Esophagus muscularis mucosa (tissue), 4 donors: ENCODE measurements at regions not wholly inside any gene's neighbourhood (a gene's known extent, or its start where the extent isn't known, plus 50 kb on each side); places are given as distances from the start of the nearest gene placed in this dataset.

Experiments
- EP300 ChIP-seq: sonication (generic); formaldehyde crosslinking; IDR thresholded peaks from one replicate; pipeline ENCODE4 v1.6.1; 2017; ENCODE audit warnings: antibody characterized with exemption
- POLR2A ChIP-seq: fragments of 450-650 bp; IDR thresholded peaks from one replicate; pipeline ENCODE4 v1.6.1; 2017; ENCODE audit warnings: antibody characterized with exemption, moderate library complexity, mild to moderate bottlenecking, low read depth
- POLR2AphosphoS5 ChIP-seq, 2 donors: sonication (generic); formaldehyde crosslinking; IDR thresholded peaks; one replicate each; pipeline ENCODE4 v1.6.1; 2017; ENCODE audit warnings: antibody characterized with exemption in 2 of 2
- TF ChIP-seq, protein P1 (sequence below), 3 experiments: fragments of 200-600 bp in 2 of 3; fragments of 450-650 bp in 1 of 3; sonication (generic) in 2 of 3; IDR thresholded peaks; one replicate each; pipeline ENCODE4 v1.5.1; 2017 to 2019; ENCODE audit warnings: antibody characterized with exemption in 3 of 3, mild to moderate bottlenecking in 2 of 3, moderate library complexity in 1 of 3

DNA sequence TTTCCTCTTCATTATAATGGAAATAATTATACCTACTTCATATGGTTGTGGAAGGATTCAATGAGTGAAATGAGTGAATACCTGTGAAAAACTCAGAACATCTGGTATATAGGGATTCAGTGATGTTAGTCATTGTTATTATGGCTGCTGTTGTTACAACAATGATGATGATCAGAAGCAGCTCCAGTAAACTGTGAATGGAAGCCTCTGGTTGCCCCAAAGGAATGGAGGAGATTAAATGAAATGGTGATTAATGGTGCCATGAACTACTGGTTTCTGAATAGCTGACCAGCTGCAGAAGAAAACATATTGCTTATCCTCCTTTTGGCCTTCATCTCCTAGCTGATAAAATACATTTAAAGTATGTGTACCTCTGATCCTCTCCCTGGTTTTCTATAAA is 372.0 kb downstream of the ARHGEF28 start:
- TF ChIP-seq, protein P1, sequence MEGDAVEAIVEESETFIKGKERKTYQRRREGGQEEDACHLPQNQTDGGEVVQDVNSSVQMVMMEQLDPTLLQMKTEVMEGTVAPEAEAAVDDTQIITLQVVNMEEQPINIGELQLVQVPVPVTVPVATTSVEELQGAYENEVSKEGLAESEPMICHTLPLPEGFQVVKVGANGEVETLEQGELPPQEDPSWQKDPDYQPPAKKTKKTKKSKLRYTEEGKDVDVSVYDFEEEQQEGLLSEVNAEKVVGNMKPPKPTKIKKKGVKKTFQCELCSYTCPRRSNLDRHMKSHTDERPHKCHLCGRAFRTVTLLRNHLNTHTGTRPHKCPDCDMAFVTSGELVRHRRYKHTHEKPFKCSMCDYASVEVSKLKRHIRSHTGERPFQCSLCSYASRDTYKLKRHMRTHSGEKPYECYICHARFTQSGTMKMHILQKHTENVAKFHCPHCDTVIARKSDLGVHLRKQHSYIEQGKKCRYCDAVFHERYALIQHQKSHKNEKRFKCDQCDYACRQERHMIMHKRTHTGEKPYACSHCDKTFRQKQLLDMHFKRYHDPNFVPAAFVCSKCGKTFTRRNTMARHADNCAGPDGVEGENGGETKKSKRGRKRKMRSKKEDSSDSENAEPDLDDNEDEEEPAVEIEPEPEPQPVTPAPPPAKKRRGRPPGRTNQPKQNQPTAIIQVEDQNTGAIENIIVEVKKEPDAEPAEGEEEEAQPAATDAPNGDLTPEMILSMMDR (IDR thresholded peaks at IDR 0.05) = no peak
- TF ChIP-seq POLR2AphosphoS5 (IDR thresholded peaks at IDR 0.05) (no peak), POLR2A (no peak), EP300 (no peak)
